ENCODE measurements at regions not wholly inside any gene's neighbourhood (a gene's known extent, or its start where the extent isn't known, plus 50 kb on each side); places are given as distances from the start of the nearest gene placed in this dataset.

- no peak for TF ChIP-seq NFYB (IDR thresholded peaks at IDR 0.05; ENCODE audit: insufficient read depth, low read depth, low read length)
- TF ChIP-seq, protein P1, sequence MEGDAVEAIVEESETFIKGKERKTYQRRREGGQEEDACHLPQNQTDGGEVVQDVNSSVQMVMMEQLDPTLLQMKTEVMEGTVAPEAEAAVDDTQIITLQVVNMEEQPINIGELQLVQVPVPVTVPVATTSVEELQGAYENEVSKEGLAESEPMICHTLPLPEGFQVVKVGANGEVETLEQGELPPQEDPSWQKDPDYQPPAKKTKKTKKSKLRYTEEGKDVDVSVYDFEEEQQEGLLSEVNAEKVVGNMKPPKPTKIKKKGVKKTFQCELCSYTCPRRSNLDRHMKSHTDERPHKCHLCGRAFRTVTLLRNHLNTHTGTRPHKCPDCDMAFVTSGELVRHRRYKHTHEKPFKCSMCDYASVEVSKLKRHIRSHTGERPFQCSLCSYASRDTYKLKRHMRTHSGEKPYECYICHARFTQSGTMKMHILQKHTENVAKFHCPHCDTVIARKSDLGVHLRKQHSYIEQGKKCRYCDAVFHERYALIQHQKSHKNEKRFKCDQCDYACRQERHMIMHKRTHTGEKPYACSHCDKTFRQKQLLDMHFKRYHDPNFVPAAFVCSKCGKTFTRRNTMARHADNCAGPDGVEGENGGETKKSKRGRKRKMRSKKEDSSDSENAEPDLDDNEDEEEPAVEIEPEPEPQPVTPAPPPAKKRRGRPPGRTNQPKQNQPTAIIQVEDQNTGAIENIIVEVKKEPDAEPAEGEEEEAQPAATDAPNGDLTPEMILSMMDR (IDR thresholded peaks at IDR 0.05 in 2 of 3, conservative IDR thresholded peaks at IDR 0.05 in 1 of 3; ENCODE audit: control insufficient read depth in 2 of 3, extremely low read depth in 1 of 3, insufficient read depth in 1 of 3, low read depth in 3 of 3, low read length in 3 of 3) = no peak
- no peak for TF ChIP-seq POLR2A (IDR thresholded peaks at IDR 0.05; ENCODE audit: low read depth, low read length)
- TF ChIP-seq DPF2 (IDR thresholded peaks at IDR 0.05) = no peak
- TF ChIP-seq, protein P2, sequence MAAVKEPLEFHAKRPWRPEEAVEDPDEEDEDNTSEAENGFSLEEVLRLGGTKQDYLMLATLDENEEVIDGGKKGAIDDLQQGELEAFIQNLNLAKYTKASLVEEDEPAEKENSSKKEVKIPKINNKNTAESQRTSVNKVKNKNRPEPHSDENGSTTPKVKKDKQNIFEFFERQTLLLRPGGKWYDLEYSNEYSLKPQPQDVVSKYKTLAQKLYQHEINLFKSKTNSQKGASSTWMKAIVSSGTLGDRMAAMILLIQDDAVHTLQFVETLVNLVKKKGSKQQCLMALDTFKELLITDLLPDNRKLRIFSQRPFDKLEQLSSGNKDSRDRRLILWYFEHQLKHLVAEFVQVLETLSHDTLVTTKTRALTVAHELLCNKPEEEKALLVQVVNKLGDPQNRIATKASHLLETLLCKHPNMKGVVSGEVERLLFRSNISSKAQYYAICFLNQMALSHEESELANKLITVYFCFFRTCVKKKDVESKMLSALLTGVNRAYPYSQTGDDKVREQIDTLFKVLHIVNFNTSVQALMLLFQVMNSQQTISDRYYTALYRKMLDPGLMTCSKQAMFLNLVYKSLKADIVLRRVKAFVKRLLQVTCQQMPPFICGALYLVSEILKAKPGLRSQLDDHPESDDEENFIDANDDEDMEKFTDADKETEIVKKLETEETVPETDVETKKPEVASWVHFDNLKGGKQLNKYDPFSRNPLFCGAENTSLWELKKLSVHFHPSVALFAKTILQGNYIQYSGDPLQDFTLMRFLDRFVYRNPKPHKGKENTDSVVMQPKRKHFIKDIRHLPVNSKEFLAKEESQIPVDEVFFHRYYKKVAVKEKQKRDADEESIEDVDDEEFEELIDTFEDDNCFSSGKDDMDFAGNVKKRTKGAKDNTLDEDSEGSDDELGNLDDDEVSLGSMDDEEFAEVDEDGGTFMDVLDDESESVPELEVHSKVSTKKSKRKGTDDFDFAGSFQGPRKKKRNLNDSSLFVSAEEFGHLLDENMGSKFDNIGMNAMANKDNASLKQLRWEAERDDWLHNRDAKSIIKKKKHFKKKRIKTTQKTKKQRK (IDR thresholded peaks at IDR 0.05; ENCODE audit: low read depth, low read length) = no peak
- no peak for TF ChIP-seq MYC (IDR thresholded peaks at IDR 0.05; ENCODE audit: insufficient read depth, insufficient read length, insufficient replicate concordance, low read length, severe bottlenecking)
- no peak for TF ChIP-seq JUNB (IDR thresholded peaks at IDR 0.05)
- no peak for TF ChIP-seq ATF3 (IDR thresholded peaks at IDR 0.05; ENCODE audit: borderline replicate concordance, extremely low read depth, low read depth, low read length)
- TF ChIP-seq EZH2 (IDR thresholded peaks at IDR 0.05; ENCODE audit: borderline replicate concordance, control insufficient read depth, low read depth, low read length) = no peak
- no peak for TF ChIP-seq YY1 (IDR thresholded peaks at IDR 0.05; ENCODE audit: low read depth, low read length)
- no peak for TF ChIP-seq TAF1 (IDR thresholded peaks at IDR 0.05; ENCODE audit: borderline replicate concordance, low read depth, low read length)
Observed at GRCh38 chrX:121349263-121349662, 301.9 kb downstream of the GLUD2 start.

Data from GM12878 (cell line).